PC-9 (cell line): ENCODE measurements at regions not wholly inside any gene's neighbourhood (a gene's known extent, or its start where the extent isn't known, plus 50 kb on each side); places are given as distances from the start of the nearest gene placed in this dataset.

Source experiments
- CTCF ChIP-seq: fragments of 200-600 bp; sonication (generic); conservative IDR thresholded peaks from 2 replicates; pipeline ENCODE4 v1.6.1; 2017; ENCODE audit warnings: mixed run types, antibody characterized with exemption, mild to moderate bottlenecking, moderate library complexity
- EZH2 ChIP-seq: fragments of 200-600 bp; sonication (generic); IDR thresholded peaks from 2 replicates; pipeline ENCODE4 v1.8.0; 2017; ENCODE audit warnings: antibody characterized with exemption, low read depth

DNA sequence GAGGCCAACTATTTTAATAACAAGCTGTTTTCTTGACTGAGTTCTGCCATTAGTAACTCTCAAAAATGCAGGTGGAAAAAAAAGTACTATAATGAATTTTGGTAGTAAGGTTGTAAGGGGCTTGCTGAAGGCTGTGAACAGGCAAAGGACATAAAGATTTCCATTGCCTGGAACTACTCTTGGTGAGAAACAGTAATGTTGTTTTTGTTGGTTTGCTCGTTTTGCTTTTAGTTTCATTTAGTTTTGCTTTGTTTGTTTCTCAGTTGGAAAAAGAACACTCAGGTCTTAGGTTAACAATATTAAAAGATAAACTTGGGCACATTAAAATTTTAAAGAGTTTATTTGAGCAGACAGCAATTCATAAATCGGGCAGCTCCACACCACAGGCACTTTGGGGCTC lies 824.5 kb upstream of the HTR2C start:
- no peak for TF ChIP-seq EZH2
- TF ChIP-seq CTCF, result no peak
